C4-2B (cell line): ENCODE measurements at regions not wholly inside any gene's neighbourhood (a gene's known extent, or its start where the extent isn't known, plus 50 kb on each side); places are given as distances from the start of the nearest gene placed in this dataset.

Source experiments
- CTCF ChIP-seq: fragments of 450-650 bp; conservative IDR thresholded peaks from 2 replicates; pipeline ENCODE4 v1.5.1; 2017; ENCODE audit warnings: mild to moderate bottlenecking
- ZFX ChIP-seq: fragments of 450-650 bp; IDR thresholded peaks from 2 replicates; pipeline ENCODE4 v1.6.1; 2017

- no peak for TF ChIP-seq CTCF
- no peak for TF ChIP-seq ZFX
These were observed 334.2 kb upstream of the RSPO3 start for GRCh38 chr6:126784161-126784790.
